ENCODE measurements at regions not wholly inside any gene's neighbourhood (a gene's known extent, or its start where the extent isn't known, plus 50 kb on each side); places are given as distances from the start of the nearest gene placed in this dataset.

- H3K27me3 ChIP-seq (ENCODE audit: low read length): no peaks in the 10 kb centered on the region
- no peaks in the 10 kb centered on the region for H3K79me2 ChIP-seq (ENCODE audit: insufficient read depth, low read length)
- no peak overlapping the region for H3K4me3 ChIP-seq (ENCODE audit: insufficient read depth, low read length, poor library complexity, severe bottlenecking)
- no peak overlapping the region for H2AFZ ChIP-seq (ENCODE audit: low read depth, low read length, severe bottlenecking)
- H4K20me1 ChIP-seq (ENCODE audit: low read depth, low read length): no peaks in the 10 kb centered on the region
- no peak overlapping the region for H3K27ac ChIP-seq (ENCODE audit: low read depth, low read length)
- 0 out of 2 replicates have a peak, but pooled peaks cover 4% of the 10 kb centered on the region for H3K9me3 ChIP-seq (ENCODE audit: insufficient read depth, low read length)
- no peak overlapping the region for H3K9ac ChIP-seq (ENCODE audit: low read length)
- H3K4me2 ChIP-seq (ENCODE audit: low read depth, low read length, poor library complexity, severe bottlenecking): no peak overlapping the region
- TF ChIP-seq EZH2phosphoT487 (conservative IDR thresholded peaks at IDR 0.05; ENCODE audit: low read length): no peak
- TF ChIP-seq, protein P1, sequence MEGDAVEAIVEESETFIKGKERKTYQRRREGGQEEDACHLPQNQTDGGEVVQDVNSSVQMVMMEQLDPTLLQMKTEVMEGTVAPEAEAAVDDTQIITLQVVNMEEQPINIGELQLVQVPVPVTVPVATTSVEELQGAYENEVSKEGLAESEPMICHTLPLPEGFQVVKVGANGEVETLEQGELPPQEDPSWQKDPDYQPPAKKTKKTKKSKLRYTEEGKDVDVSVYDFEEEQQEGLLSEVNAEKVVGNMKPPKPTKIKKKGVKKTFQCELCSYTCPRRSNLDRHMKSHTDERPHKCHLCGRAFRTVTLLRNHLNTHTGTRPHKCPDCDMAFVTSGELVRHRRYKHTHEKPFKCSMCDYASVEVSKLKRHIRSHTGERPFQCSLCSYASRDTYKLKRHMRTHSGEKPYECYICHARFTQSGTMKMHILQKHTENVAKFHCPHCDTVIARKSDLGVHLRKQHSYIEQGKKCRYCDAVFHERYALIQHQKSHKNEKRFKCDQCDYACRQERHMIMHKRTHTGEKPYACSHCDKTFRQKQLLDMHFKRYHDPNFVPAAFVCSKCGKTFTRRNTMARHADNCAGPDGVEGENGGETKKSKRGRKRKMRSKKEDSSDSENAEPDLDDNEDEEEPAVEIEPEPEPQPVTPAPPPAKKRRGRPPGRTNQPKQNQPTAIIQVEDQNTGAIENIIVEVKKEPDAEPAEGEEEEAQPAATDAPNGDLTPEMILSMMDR (IDR thresholded peaks at IDR 0.05; ENCODE audit: insufficient read depth, low read length, poor library complexity, severe bottlenecking): no peak
- H3F3A ChIP-seq (ENCODE audit: insufficient read depth): no peaks in the 10 kb centered on the region
- H3K9me2 ChIP-seq (replicated peaks; ENCODE audit: insufficient read depth, low read length): no peaks in the 10 kb centered on the region
- no peaks in the 10 kb centered on the region for H3K36me3 ChIP-seq (ENCODE audit: low read length)
Measured at GRCh38 chr3:94378322-94378721, 315.5 kb downstream of the NSUN3 start.

DNA sequence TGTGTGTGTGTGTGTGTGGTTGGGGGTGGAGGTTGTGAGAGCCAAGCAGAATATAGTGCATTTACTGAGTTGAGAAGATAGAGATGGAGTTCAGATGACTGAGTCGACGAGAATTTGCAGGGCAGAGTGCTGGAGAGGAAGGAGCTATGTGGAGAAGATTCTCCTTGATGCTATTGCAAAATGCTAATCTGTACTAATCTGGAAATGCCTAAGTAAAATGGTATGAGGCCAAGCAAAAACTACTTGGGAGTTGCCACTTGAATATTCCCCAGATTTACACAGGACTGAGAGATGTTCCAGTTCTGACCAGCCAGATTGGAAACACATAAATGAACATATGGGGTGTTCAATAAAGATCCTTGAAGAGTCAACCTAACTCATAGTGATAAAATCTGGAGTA lies 316.4 kb downstream of the NSUN3 start:
- Histone ChIP-seq H3K9me2 (replicated peaks; ENCODE audit: insufficient read depth, low read length) (no peaks in the 10 kb centered on the region), H3K27me3 (ENCODE audit: low read length) (no peaks in the 10 kb centered on the region), H3K9me3 (ENCODE audit: insufficient read depth, low read length) (0 out of 2 replicates have a peak, but pooled peaks cover 4% of the 10 kb centered on the region), H3K79me2 (ENCODE audit: insufficient read depth, low read length) (no peaks in the 10 kb centered on the region), H3K36me3 (ENCODE audit: low read length) (no peaks in the 10 kb centered on the region), H3F3A (ENCODE audit: insufficient read depth) (no peaks in the 10 kb centered on the region), H4K20me1 (ENCODE audit: low read depth, low read length) (no peaks in the 10 kb centered on the region), H3K27ac (ENCODE audit: low read depth, low read length) (no peak overlapping the region), H3K9ac (ENCODE audit: low read length) (no peak overlapping the region), H3K4me3 (ENCODE audit: insufficient read depth, low read length, poor library complexity, severe bottlenecking) (no peak overlapping the region), H3K4me2 (ENCODE audit: low read depth, low read length, poor library complexity, severe bottlenecking) (no peak overlapping the region), H2AFZ (ENCODE audit: low read depth, low read length, severe bottlenecking) (no peak overlapping the region)
- TF ChIP-seq, protein P1 (IDR thresholded peaks at IDR 0.05; ENCODE audit: insufficient read depth, low read length, poor library complexity, severe bottlenecking): no peak
- no peak for TF ChIP-seq EZH2phosphoT487 (conservative IDR thresholded peaks at IDR 0.05; ENCODE audit: low read length)

DNA sequence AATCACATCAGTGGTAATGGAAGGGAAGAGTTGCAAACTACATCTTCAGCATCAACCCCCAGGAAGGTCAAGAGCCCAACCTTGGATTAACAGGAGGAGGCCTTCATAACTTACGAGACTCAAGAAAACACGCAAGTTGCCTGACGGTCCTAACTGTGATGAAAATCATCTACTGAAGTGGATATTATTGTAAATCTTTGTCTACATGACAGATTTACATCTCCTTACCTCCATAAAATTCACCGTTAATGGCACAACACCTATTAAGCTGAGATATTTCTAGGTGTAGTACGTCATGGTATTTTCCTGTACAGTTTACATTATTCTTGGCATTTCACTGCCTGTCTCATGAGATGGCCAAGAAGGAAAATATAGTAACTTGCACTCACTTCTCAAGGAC lies 332.0 kb downstream of the NSUN3 start:
- no peaks in the 10 kb centered on the region for H3K79me2 ChIP-seq (ENCODE audit: insufficient read depth, low read length)
- no peaks in the 10 kb centered on the region for H3K36me3 ChIP-seq (ENCODE audit: low read length)
- H3K9me2 ChIP-seq (replicated peaks; ENCODE audit: insufficient read depth, low read length): no peaks in the 10 kb centered on the region
- TF ChIP-seq EZH2phosphoT487 (conservative IDR thresholded peaks at IDR 0.05; ENCODE audit: low read length): no peak
- TF ChIP-seq, protein P1 (IDR thresholded peaks at IDR 0.05; ENCODE audit: insufficient read depth, low read length, poor library complexity, severe bottlenecking): no peak
- H3K27me3 ChIP-seq (ENCODE audit: low read length): no peaks in the 10 kb centered on the region
- no peak overlapping the region for H3K9ac ChIP-seq (ENCODE audit: low read length)
- no peaks in the 10 kb centered on the region for H3F3A ChIP-seq (ENCODE audit: insufficient read depth)
- no peak overlapping the region for H2AFZ ChIP-seq (ENCODE audit: low read depth, low read length, severe bottlenecking)
- no peak overlapping the region for H3K4me3 ChIP-seq (ENCODE audit: insufficient read depth, low read length, poor library complexity, severe bottlenecking)
- H3K9me3 ChIP-seq (ENCODE audit: insufficient read depth, low read length): no peaks in the 10 kb centered on the region
- H3K27ac ChIP-seq (ENCODE audit: low read depth, low read length): no peak overlapping the region
- no peaks in the 10 kb centered on the region for H4K20me1 ChIP-seq (ENCODE audit: low read depth, low read length)
- H3K4me2 ChIP-seq (ENCODE audit: low read depth, low read length, poor library complexity, severe bottlenecking): no peak overlapping the region
